ENCODE measurements at regions not wholly inside any gene's neighbourhood (a gene's known extent, or its start where the extent isn't known, plus 50 kb on each side); places are given as distances from the start of the nearest gene placed in this dataset.

GRCh38 chr10:55232553-55232952, 431.5 kb upstream of the PCDH15 start:
- TF ChIP-seq POLR2AphosphoS5 (IDR thresholded peaks at IDR 0.05; ENCODE audit: low read depth, low read length) (no peak), TAF1 (IDR thresholded peaks at IDR 0.05; ENCODE audit: borderline replicate concordance, insufficient read depth, low read length) (no peak), FOXP2 (optimal IDR thresholded peaks at IDR 0.05; ENCODE audit: borderline replicate concordance, extremely low read depth, extremely low read length, insufficient read depth) (no peak), SIN3A (IDR thresholded peaks at IDR 0.05; ENCODE audit: borderline replicate concordance, insufficient read depth, low read length) (no peak)
- TF ChIP-seq, protein P1, sequence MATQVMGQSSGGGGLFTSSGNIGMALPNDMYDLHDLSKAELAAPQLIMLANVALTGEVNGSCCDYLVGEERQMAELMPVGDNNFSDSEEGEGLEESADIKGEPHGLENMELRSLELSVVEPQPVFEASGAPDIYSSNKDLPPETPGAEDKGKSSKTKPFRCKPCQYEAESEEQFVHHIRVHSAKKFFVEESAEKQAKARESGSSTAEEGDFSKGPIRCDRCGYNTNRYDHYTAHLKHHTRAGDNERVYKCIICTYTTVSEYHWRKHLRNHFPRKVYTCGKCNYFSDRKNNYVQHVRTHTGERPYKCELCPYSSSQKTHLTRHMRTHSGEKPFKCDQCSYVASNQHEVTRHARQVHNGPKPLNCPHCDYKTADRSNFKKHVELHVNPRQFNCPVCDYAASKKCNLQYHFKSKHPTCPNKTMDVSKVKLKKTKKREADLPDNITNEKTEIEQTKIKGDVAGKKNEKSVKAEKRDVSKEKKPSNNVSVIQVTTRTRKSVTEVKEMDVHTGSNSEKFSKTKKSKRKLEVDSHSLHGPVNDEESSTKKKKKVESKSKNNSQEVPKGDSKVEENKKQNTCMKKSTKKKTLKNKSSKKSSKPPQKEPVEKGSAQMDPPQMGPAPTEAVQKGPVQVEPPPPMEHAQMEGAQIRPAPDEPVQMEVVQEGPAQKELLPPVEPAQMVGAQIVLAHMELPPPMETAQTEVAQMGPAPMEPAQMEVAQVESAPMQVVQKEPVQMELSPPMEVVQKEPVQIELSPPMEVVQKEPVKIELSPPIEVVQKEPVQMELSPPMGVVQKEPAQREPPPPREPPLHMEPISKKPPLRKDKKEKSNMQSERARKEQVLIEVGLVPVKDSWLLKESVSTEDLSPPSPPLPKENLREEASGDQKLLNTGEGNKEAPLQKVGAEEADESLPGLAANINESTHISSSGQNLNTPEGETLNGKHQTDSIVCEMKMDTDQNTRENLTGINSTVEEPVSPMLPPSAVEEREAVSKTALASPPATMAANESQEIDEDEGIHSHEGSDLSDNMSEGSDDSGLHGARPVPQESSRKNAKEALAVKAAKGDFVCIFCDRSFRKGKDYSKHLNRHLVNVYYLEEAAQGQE (IDR thresholded peaks at IDR 0.05; ENCODE audit: insufficient read depth in 1 of 2, low read depth in 2 of 2, low read length in 2 of 2), result no peak

DNA sequence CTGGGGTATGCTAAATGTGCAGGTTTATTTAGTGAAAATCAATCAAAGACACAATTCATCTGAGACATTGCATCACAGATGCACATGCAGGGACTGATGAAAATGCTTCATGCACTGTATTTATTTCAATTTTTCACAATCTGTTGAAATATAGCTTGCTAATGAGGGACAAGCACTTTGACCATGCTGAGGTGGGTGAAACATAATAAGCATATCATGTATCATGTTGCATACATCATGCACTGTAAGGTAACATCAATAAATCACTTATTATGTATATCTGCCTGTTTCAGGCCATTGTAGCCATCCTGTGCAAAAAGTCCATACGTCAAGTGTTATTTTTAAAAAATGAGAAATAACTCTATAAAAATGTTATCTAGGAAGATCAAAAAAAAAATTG, 426.9 kb upstream of the PCDH15 start:
- TF ChIP-seq TAF1 (IDR thresholded peaks at IDR 0.05; ENCODE audit: borderline replicate concordance, insufficient read depth, low read length), result no peak
- no peak for TF ChIP-seq POLR2AphosphoS5 (IDR thresholded peaks at IDR 0.05; ENCODE audit: low read depth, low read length)
- TF ChIP-seq, protein P1 (IDR thresholded peaks at IDR 0.05; ENCODE audit: insufficient read depth in 1 of 2, low read depth in 2 of 2, low read length in 2 of 2), result no peak
- no peak for TF ChIP-seq FOXP2 (optimal IDR thresholded peaks at IDR 0.05; ENCODE audit: borderline replicate concordance, extremely low read depth, extremely low read length, insufficient read depth)
- no peak for TF ChIP-seq SIN3A (IDR thresholded peaks at IDR 0.05; ENCODE audit: borderline replicate concordance, insufficient read depth, low read length)

- no peak for TF ChIP-seq POLR2AphosphoS5 (IDR thresholded peaks at IDR 0.05; ENCODE audit: low read depth, low read length)
- TF ChIP-seq FOXP2 (optimal IDR thresholded peaks at IDR 0.05; ENCODE audit: borderline replicate concordance, extremely low read depth, extremely low read length, insufficient read depth), result no peak
- no peak for TF ChIP-seq SIN3A (IDR thresholded peaks at IDR 0.05; ENCODE audit: borderline replicate concordance, insufficient read depth, low read length)
- no peak for TF ChIP-seq TAF1 (IDR thresholded peaks at IDR 0.05; ENCODE audit: borderline replicate concordance, insufficient read depth, low read length)
- TF ChIP-seq, protein P1 (IDR thresholded peaks at IDR 0.05; ENCODE audit: insufficient read depth in 1 of 2, low read depth in 2 of 2, low read length in 2 of 2), result no peak
These were observed 423.2 kb upstream of the PCDH15 start for GRCh38 chr10:55224007-55224781.

DNA sequence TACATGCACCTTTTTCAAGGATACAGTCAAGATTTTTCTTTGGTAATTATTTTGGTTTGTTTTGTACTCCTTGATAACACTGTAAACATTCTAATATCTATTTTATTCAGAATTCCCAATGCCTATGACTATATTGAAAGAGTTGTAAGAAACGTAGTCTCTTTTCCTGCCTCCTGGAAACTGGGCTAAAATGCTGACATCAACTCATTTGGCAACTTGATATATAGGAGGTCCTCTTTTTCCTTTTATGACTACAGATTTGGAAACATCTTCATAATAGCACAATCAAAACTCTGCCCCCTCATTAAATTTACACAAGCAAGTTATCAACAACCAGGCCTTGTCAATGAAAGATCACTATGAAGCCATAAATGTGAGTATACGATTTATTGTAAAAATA, 422.3 kb upstream of the PCDH15 start:
- TF ChIP-seq FOXP2 (optimal IDR thresholded peaks at IDR 0.05; ENCODE audit: borderline replicate concordance, extremely low read depth, extremely low read length, insufficient read depth) (no peak), TAF1 (IDR thresholded peaks at IDR 0.05; ENCODE audit: borderline replicate concordance, insufficient read depth, low read length) (no peak), POLR2AphosphoS5 (IDR thresholded peaks at IDR 0.05; ENCODE audit: low read depth, low read length) (no peak), SIN3A (IDR thresholded peaks at IDR 0.05; ENCODE audit: borderline replicate concordance, insufficient read depth, low read length) (no peak)
- TF ChIP-seq, protein P1 (IDR thresholded peaks at IDR 0.05; ENCODE audit: insufficient read depth in 1 of 2, low read depth in 2 of 2, low read length in 2 of 2), result no peak
